K562 (cell line): ENCODE measurements at regions not wholly inside any gene's neighbourhood (a gene's known extent, or its start where the extent isn't known, plus 50 kb on each side); places are given as distances from the start of the nearest gene placed in this dataset.

ENCODE experiments used
- CEBPB ChIP-seq: fragments of 450-650 bp; IDR thresholded peaks from 2 replicates; pipeline ENCODE4 v1.6.1; 2016; ENCODE audit warnings: missing genetic modification characterization, missing compliant biosample characterization
- EZH2 ChIP-seq: IDR thresholded peaks from 2 replicates; pipeline ENCODE4 v1.6.1; 2012; ENCODE audit warnings: low read depth, mild to moderate bottlenecking, inconsistent platforms, low read length, borderline replicate concordance
- FOS ChIP-seq: IDR thresholded peaks from 3 replicates; pipeline ENCODE4 v1.6.1; 2011; ENCODE audit not compliant: insufficient read length; ENCODE audit errors: extremely low read depth
- SMARCA5 ChIP-seq: fragments of 450-650 bp; IDR thresholded peaks from 2 replicates; pipeline ENCODE4 v1.6.1; 2016
- TF ChIP-seq, protein P1 (sequence below): fragments of 450-650 bp; formaldehyde crosslinking; IDR thresholded peaks from 2 replicates; pipeline ENCODE4 v1.4.0; 2020; ENCODE audit warnings: mild to moderate bottlenecking

DNA sequence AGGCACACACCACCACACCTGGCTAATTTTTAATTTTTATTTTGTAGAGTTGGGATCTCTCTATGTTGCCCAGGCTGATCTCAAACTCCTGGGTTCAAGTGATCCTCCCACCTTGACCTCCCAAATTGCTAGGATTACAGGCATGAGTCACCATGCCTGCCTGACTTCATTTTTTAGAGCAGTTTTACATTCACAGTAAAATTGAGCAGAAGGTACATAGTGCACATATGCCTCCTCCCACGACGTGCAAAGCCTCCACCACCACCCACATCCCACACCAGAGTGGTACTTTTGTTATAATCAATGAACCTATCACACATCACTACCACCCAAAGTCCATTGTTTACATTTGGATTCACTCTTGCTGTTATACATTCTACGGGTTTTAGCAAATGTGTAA lies 62.5 kb upstream of the PLEKHG3 start:
- TF ChIP-seq, protein P1, sequence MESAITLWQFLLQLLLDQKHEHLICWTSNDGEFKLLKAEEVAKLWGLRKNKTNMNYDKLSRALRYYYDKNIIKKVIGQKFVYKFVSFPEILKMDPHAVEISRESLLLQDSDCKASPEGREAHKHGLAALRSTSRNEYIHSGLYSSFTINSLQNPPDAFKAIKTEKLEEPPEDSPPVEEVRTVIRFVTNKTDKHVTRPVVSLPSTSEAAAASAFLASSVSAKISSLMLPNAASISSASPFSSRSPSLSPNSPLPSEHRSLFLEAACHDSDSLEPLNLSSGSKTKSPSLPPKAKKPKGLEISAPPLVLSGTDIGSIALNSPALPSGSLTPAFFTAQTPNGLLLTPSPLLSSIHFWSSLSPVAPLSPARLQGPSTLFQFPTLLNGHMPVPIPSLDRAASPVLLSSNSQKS (CRISPR knock-in tag), result no peak
- TF ChIP-seq FOS, result no peak
- no peak for TF ChIP-seq SMARCA5
- TF ChIP-seq CEBPB (tag), result no peak
- no peak for TF ChIP-seq EZH2
